Stimulated activated CD8-positive, alpha-beta memory T cell treated with anti-CD3 and anti-CD28 coated beads, Interleukin-12 subunit alpha, Interleukin-12 subunit beta, amount 100 ng/mL, for 1 hour (primary cell): ENCODE measurements at regions not wholly inside any gene's neighbourhood (a gene's known extent, or its start where the extent isn't known, plus 50 kb on each side); places are given as distances from the start of the nearest gene placed in this dataset.
"Not testable (repeated sequence)": the region's sequence is repeated elsewhere in the genome, so short reads cannot be mapped to it uniquely, and the experiment has no call there.

Experiments used
- DNase-seq: peaks from one replicate; pipeline ENCODE4 v3.0.0-alpha.2; 2020; ENCODE audit warnings: low read depth

GRCh38 chr21:24514081-24514733, 1093.1 kb downstream of the MRPL39 start:
- DNase-seq: no peak

- DNase-seq: no peak
Observed at GRCh38 chr21:24509131-24509530, 1098.2 kb downstream of the MRPL39 start.

- DNase-seq: no peak
Observed at GRCh38 chr21:24486973-24487372, 1120.3 kb downstream of the MRPL39 start.

- DNase-seq: not testable (repeated sequence)
Observed at GRCh38 chr21:24483361-24483760, 1123.9 kb downstream of the MRPL39 start.

- no peak for DNase-seq
Observed at GRCh38 chr21:24470852-24471251, 1136.4 kb downstream of the MRPL39 start.

GRCh38 chr21:24456358-24456757, 1150.9 kb downstream of the MRPL39 start:
- no peak for DNase-seq

- no peak for DNase-seq
Observed at GRCh38 chr21:24450119-24450518, 1157.2 kb downstream of the MRPL39 start.

GRCh38 chr21:24445517-24445916, 1161.8 kb downstream of the MRPL39 start:
- no peak for DNase-seq

- DNase-seq: no peak
Observed at GRCh38 chr21:24444736-24445135, 1162.5 kb downstream of the MRPL39 start.

GRCh38 chr21:24436236-24436635, 1171.0 kb downstream of the MRPL39 start:
- DNase-seq: no peak

GRCh38 chr21:24428591-24429199, 1178.6 kb downstream of the MRPL39 start:
- no peak for DNase-seq

- DNase-seq: no peak
Observed at GRCh38 chr21:24424776-24425175, 1182.5 kb downstream of the MRPL39 start.

- no peak for DNase-seq
Observed at GRCh38 chr21:24423546-24423945, 1183.7 kb downstream of the MRPL39 start.

GRCh38 chr21:24420689-24421088, 1186.6 kb downstream of the MRPL39 start:
- no peak for DNase-seq

- not testable (repeated sequence) for DNase-seq
Observed at GRCh38 chr21:24419641-24420040, 1187.6 kb downstream of the MRPL39 start.

GRCh38 chr21:24418671-24419070, 1188.6 kb downstream of the MRPL39 start:
- DNase-seq: no peak

- DNase-seq: no peak
Observed at GRCh38 chr21:24411429-24411828, 1195.9 kb downstream of the MRPL39 start.

GRCh38 chr21:24403221-24403620, 1204.1 kb downstream of the MRPL39 start:
- no peak for DNase-seq

GRCh38 chr21:24395320-24395923, 1211.9 kb downstream of the MRPL39 start:
- no peak for DNase-seq

GRCh38 chr21:24375201-24375600, 1232.1 kb downstream of the MRPL39 start:
- DNase-seq: no peak

GRCh38 chr21:24372506-24372905, 1234.8 kb downstream of the MRPL39 start:
- DNase-seq: no peak

- no peak for DNase-seq
Observed at GRCh38 chr21:24369746-24370145, 1237.5 kb downstream of the MRPL39 start.

- DNase-seq: no peak
Observed at GRCh38 chr21:24369278-24369677, 1238.0 kb downstream of the MRPL39 start.

GRCh38 chr21:24367936-24368335, 1239.3 kb downstream of the MRPL39 start:
- no peak for DNase-seq
